ENCODE measurements at regions not wholly inside any gene's neighbourhood (a gene's known extent, or its start where the extent isn't known, plus 50 kb on each side); places are given as distances from the start of the nearest gene placed in this dataset.

DNA sequence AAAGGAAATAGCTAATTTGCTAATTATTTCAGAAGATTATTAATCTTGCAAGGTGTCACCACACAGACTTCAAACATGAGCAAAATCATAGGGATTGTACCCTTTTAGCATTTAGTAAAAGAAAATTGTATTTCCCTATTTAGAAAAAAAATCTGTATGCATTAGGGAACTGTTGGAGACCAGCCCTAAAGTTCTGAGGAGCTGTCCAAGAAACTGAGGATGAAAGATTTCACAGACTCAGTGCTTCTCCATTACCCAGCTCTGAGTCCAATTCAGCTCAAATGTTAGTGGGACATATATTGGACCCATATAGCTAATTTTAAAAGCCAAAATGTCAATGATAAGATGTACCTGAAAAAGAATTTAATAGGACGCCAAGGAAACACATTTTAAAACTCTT is 271.7 kb downstream of the SNX10 start:
- no peak for TF ChIP-seq POLR2AphosphoS5 (IDR thresholded peaks at IDR 0.05)
- TF ChIP-seq CTCF (IDR thresholded peaks at IDR 0.05) = no peak

Data from prostate gland (tissue), 2 donors.